GM18870 (cell line): ENCODE measurements at regions not wholly inside any gene's neighbourhood (a gene's known extent, or its start where the extent isn't known, plus 50 kb on each side); places are given as distances from the start of the nearest gene placed in this dataset.

Source experiments
- ATAC-seq: cut with Tn5 transposase; IDR thresholded peaks from one replicate; pipeline ENCODE4 v1.9.1; 2021; ENCODE audit warnings: moderate library complexity; ENCODE audit not compliant: unreplicated experiment

DNA sequence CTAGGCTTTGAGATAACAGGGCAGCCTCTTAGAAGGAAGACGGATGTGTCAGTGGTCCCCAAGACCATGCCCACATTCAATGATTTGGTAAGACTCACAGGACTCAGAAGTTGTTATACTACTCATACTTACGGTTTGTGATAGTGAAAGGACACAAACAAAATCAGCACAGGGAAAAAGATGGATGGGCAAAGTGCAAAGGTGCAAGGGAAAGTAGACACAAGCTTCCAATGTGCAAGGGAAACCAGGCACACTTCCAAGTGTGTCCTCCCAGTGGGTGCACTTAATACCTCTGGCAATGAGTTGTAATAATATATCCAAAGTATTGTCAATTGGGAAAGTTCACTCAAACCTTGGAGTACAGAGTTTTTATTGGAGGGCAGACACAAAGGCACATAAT is 53.8 kb upstream of the VCX start:
- ATAC-seq: no peak

DNA sequence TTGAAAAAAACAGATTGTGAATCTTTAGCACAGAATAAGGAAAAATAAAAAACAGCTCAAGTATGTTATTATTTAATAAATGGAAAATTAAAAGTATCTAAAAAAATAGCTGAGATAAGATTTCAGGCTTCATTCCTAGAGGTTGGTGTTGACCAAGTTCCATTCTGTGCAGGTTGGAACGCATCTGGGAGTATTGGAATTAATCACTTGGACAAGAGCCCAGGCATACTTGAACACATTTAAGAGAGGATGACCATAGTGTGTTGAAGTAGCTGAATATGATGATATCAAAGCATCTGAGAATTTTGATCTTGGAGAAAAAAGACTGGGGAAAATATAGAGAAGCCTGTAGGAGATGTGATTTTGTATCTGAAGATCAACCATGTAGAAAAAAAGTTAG is 54.6 kb upstream of the VCX start:
- no peak for ATAC-seq

DNA sequence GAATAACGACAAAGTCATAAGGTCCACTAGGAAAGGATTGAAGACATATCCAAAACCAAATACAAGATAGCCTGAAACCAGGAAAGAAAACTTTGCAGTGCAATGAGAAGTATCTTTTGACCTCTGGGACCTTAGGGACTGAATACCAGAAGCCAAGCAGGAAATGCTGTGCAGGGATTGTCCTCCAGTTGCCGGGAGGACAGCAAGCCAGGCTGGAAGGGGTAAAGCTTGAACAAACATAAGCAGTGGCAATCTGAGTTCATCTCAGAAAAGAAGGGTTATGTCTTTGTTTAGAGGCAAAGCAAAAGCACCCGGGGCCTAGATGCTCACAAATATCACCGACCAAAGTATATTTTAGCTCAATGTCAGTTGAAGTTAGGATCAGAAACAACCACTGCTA is 55.3 kb upstream of the VCX start:
- ATAC-seq: no peak

DNA sequence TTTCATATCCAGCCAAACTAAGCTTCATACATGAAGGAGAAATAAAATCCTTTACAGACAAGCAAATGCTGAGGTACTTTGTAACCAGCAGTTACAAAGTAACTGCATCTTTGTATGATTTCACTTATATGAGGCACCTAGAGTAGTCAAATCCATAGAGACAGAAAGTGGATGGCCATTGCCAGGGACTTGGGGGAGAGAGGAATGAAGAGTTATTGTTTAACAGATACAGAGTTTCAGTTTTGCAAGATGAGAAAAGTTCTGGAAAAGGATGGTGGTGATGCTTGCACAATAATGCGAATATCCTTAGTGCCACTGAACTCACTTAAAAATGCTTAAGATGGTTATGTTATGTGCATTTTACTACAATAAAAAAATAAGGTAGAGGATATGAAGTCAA is 58.4 kb upstream of the VCX start:
- ATAC-seq: no peak

DNA sequence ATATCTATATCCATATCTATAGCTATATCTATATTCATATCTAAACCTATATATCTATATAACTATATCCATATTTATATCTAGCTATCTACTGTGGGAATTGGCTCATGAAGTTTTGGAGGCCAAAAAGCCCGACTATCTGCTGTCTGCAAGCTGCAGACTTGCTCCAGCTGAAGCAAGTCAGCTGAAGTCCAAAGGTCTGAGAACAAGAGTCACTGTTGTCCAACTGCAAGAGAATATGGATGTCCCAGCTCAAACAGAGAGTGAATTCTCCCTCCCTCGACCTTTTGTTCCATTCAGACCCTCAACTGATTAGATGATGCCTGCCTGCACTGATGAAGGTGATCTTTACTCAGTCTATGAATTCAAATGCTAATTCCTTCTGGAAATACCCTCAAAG is 63.3 kb upstream of the VCX start:
- ATAC-seq: no peak

DNA sequence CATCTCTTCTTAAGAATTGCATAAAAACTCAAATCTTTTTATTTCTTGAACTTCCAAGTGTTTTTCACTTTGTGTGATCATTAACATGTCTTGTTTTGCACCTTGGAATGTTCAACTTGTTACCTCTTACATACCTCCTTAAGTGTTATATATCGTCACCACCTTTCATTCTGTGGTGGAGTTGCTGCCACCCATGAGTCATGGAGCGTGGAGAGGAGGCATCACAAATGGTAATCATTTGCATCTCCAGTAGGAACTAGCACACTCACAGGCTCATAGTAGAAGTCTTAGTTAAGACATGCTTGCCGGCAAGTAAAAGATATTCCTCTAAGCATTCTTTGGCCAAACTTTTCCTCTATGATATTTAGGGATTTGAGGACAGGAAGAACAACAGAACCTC is 67.0 kb upstream of the VCX start:
- no peak for ATAC-seq

DNA sequence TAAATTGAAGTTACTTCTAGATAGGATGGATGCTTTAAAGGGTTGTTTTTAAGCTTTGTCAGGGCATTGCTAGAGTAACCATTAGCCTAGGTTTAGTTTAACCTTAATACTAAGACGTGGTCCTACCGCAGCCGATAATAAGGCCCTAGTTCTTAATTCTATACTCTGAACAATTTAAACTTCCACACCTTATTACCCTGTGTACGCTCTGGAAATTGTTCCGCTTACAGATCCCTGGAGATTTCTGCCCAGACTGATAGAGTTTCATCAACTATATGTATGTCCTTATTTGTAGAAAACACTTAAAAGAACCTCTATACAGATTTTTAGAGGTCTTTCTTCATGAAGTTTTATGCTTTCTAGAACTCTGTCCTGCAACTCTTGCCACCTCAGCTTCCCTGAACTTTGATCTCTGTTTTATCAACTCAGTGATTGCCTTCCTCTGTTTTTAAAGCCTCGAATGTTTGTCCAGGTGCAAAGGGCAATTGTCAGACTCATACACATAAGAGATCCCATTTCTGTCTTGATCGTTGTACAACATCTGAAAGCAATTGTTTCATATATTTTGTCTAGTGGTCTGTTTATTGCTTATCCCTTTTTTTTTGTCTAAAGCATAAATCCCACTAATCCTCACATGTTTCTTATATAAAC is 71.1 kb upstream of the VCX start:
- ATAC-seq: no peak

DNA sequence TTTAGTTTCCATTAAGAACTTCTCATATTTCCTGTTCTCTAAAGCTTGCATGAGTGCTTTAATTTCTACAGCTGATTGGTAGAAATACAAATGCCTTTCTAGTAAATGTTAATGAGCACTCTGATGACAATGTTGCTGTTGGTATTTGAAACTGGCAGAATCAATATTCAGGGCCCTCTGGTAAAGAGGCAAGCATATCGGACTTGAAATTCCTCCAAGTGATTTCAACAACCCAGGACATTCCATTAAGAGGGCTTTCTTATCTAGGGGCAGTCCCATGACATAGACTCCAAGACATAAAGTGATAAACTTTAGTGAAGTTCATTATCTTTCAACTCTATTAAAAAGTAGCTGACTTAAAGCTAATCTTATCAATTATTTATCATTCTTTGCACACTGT is 83.1 kb upstream of the VCX start:
- ATAC-seq: no peak

DNA sequence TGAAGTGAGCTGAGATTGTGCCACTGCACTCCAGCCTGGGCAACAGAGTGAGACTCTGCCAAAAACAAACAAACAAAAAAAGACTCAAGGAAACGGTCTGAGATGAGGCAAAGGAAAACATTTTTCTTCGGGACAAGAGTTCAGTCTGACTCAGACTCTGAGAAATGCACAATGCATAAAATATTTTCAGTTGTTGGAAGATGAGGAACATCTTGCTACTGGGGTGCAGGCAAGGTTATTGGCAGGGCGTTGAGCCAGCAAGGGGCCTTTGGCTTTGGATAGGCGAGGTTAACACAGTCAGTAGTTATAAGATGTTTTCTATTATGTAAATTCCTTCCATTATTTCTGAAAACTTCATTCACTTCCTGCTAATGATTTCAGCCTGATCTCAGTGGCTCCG is 96.1 kb upstream of the VCX start:
- no peak for ATAC-seq

DNA sequence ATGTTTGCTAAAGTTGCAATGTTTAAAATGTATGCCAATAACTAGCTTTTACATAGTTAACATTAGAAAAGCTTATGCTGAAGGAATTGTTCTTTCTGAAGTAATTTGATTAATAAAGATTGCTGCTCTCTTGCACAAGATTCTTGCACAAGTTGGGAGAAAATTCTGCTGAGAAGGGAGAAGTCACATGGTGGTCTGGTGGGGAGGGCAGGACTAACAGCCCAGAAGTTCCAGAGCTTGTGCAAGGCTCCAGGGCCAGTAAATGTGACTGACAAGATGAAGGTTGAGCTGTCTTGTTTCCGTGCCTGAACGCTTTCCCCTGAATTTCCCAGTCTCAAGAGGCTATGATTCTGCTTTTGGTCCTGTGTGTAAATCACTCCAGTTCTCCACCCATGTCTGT is 112.9 kb upstream of the VCX start:
- ATAC-seq: no peak

DNA sequence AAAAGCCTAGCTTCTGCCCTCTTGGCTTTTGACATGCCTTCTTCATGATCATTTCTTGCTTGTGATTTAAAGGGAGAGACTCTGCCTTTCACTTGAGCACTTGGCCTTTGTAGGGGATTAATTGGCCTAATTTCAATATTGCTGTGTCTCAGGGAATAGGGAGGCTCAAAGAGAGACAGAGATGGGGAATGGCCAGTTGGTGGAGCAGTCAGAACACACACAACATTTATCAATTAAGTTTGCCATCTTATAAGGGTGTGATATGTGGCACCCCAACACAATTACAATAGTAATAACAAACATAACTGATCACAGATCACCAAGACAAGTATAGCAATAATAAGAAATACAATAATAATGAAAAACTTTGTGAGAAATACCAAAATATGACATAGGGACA is 122.5 kb upstream of the VCX start:
- no peak for ATAC-seq

DNA sequence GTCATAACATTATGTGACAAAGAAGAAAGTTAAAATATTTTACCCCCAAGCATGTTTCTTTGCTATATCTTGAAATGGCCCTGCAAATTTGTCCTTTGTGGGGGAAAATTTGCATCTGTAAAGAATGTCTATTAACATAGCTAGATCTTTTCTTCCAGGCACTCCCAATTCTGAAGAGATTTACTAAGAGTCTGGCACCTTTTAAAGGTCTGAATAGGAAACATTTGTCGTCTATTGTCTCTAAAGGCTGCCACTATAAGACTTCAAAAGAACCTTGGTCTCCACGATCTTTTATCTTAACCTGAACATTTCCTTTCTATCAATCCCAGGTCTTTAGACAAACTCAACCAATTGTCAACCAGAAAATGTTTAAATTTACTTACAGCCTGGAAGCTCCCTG is 128.6 kb upstream of the VCX start:
- ATAC-seq: no peak

DNA sequence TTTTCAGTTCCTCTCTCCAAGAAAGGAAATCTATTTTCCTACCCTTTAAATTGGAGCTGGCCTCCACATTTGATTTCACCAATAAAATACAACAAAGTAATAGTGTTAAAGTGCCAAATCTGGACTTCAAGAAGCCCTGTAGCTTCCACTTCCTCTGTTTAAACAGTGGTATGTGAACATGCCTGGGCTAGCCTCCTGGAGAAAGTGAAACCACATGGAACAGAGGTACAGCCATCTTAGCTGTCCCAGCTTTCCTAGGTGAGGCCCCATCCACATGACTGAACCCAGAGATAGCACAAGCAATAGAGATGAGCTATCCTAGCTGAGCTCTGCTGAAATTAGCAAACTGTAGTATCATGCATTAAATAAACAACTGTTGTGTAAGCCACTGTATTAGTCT is 131.8 kb upstream of the VCX start:
- no peak for ATAC-seq

DNA sequence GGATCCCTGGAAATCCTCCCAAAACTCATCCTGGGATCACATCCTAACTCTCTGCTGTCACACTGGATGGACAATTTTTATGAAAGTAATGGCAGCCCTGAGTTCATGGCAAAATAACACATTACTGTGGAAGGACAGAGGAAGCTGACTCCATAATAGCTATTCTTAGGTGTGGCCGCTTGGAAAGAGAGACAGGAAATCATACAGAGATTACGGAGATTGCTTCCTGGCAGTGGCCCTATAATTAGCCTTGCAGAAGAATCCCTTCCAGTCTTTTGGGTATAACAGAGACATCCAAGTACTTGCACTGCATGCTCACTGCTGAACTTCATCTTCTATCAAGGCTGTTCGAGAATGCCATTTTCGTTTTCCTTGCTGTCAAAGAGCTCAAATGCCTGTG is 133.1 kb upstream of the VCX start:
- no peak for ATAC-seq

DNA sequence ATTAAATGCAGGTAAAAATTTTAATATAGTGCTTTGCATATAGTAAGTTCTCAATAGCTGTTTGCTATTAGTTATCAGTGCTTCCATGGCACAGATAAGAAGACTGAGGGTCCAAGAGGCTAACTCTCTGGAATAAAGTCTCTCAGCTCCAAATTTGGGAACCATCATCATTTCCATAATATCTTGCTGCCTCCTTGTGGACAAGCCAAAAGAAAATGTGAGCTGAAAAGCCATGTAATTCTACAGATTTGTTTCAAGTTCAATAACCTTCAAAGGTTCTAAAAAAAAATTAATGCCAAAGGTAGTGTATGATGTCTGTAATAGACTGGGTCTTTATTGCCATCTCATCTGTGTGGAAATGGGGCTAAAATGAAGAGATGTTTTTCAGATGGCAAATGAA is 136.9 kb upstream of the VCX start:
- no peak for ATAC-seq

DNA sequence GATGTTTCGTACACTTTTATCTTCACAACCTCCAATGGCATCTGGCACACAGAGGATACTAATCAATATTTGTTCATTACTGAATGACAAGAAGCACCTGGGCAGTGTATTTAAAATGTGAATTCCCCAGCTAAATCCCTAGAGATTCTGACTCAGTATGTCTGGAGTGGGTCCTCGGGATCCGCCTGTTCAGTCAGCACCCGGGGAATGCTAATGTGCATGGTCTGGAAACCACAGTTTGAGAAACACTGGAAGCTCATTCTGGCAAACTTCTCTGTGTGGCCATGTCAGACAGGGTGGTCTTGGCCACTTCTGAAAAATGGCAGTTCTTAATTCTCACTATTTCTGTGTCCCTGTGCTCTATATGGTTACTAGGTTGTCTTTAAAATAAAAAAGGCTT is 138.8 kb upstream of the VCX start:
- ATAC-seq: no peak

DNA sequence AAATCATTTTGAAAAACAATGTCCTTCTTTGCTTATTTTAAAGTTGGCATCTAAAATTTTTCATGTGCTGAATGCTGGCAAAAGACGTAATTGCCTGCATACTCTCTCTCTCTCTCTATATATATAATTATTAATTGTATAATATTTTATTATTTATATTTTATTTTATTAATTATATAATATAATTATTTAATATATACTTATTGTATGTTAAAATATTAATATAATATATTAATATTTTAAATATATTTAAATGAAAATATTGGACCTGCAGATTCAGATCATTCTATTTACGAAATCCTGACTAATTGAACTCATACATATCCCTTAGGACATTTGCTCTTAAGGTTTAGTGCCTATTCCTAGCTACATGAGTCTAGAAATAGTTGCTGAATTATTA is 144.7 kb upstream of the VCX start:
- ATAC-seq: no peak

DNA sequence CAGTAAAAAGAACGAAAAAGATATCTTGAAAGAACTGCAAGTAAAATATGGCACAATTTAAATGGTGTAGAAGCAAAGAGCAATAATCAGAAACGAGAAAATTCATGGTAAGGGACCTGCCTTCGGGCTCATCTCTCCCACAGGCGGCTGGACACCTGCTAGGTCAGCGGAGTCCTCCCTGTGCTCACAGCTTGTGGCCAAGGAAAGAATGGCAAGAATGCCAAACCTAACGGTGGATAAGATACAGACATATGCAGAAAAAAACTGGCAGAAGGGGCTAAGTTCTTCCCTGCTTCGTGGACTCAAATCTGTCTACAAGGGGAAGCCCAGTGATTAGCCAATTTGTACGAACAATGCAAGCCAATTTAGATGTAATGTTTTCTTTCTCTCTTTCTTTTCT is 152.1 kb upstream of the VCX start:
- no peak for ATAC-seq

DNA sequence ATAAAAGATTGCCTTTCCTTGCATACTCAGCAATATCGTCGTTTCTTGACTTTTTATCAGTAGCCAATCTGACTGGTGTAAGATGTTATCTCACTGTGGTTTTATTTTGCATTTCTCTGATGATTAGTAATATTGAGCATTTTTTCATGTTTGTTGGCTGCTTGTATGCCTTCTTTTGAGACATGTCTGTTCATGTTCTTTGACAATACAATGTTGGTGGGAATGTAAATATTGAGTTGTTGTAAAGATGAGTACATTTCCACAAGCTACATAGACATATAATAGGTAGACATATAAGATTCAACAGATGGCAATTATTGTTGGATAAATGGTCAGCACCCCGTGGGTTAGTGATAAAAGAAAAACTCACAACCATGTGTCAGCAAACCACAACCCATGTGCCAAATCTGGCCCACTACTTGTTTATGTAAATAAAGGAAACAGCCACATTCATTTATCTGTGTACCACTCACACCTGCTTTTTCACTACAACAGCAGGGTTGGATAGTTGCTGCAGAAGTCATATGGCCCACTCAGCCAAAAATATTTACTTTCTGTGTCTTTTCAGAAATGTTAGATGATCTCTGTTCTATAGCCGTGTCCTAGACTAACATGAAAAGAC is 153.1 kb upstream of the VCX start:
- ATAC-seq: no peak

DNA sequence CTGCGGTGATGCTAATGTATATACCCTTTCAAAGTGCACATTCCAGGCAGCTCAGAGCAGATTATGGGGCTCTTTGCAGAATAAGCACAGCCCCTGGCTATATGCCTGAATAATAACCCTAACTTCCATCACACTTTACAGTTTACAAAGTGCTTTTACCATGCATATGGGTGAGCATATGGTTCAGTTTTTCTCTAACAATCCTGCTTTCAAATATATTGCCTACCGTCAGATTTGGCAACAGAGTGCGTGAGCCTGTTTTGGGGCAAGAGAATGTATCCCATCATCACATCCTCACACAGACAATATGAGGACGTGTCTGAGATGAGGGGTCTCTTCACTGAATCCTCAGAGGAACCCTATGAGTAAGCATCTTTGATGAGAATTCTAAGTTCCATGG is 162.8 kb upstream of the VCX start:
- no peak for ATAC-seq

DNA sequence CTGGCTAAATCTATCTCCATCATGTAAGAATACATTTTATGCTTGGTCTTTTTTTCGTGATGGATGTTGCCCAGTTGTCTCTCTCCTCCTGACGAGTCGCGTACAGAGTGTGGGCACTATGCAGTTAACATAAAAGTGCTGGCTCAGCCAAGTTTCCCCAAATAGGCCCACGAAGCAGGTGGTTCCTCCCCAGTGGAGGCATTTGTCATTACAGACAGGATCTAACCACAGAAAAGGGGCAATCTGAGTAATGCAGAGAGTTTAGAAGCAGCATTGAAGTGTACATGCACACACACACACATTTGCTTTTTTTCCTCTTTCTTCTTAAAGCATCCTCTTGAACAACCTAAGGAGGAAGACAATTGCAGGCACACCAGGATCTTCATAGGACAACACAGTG is 188.7 kb upstream of the VCX start:
- no peak for ATAC-seq

DNA sequence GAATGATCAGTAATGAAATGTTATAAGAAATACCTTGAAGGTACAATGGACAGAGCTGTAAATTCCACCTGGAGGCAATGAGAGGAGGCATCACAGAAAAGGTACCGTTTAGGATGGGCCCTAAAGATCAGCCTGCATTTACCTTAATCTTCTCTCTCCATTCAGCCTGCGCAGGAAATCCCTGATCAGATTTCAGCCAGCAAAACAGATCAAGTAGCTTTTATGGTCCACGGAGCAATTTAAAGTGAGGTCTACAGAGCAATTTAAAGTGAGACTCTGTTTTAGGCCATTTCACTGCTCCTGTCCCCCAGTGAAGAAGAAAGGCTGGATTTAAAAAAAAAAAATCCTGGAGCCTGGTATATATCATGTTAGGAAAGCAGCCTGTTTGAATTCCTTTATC is 195.1 kb upstream of the VCX start:
- no peak for ATAC-seq

DNA sequence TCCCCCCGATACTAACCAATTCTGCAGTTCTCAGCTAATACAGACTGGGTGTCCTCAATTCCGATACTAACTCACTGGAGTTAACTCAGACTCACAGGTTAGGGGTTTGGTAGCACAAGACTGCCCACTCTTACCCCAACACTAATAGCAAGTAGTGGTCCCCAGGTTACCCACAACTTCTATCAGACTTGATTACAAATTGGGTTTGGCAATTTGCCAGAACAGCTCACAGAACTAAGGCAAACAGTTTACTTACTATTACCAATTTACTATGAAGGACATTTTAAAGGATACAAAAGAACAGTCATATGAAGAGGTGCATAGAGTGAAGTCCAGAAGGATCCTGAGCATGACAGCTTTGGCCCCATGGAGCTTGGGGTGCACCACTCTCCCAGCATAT is 201.8 kb upstream of the VCX start:
- no peak for ATAC-seq
